ENCODE measurements at regions not wholly inside any gene's neighbourhood (a gene's known extent, or its start where the extent isn't known, plus 50 kb on each side); places are given as distances from the start of the nearest gene placed in this dataset.
"Not testable (repeated sequence)": the region's sequence is repeated elsewhere in the genome, so short reads cannot be mapped to it uniquely, and the experiment has no call there.

- no peak for DNase-seq
These were observed 76.1 kb upstream of the PDSS1 start for GRCh38 chr10:26621243-26621888.

DNA sequence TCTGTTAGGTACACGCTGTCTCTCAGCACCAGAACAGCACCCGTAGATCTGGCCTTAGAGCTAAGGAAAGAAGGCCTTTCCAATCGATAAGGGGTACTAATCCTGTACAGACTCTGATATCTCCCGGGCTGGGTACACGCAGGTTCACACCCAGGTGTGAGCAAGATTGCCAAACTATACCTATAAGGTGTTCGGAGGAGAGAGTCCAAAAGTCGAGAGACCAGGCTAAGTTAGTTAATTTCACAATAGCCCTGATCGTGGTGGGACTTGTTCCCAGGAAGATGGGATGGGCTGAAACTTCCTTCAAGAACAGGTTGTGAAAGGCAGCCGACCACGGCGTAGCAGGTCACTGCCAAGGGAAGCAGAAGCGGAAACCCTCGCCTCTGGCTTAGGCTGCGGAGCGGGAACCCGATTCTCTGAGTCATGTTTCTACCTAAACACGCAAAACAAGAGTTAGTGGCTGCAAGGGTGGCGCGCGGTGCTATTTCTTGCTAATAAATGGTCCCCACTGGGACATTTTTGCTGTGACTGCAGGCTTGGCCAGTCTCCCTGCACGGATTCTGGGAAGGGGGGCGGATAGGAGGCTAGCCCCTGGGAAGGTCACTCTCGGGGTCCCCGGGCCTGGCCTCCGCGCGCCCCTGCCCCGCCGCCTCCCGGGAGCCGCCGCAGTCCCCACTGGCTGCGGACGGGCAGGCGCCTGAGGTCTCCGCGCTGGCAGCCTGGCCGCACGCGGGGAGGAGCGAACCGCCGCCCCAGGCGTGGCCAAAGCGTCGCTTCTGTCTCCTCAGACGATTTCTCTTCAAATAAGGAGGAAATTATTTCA, 75.4 kb upstream of the PDSS1 start:
- peak; percentile 71 to 80 for DNase-seq

- no peak for DNase-seq
These were observed 74.6 kb upstream of the PDSS1 start for GRCh38 chr10:26622891-26623290.

DNA sequence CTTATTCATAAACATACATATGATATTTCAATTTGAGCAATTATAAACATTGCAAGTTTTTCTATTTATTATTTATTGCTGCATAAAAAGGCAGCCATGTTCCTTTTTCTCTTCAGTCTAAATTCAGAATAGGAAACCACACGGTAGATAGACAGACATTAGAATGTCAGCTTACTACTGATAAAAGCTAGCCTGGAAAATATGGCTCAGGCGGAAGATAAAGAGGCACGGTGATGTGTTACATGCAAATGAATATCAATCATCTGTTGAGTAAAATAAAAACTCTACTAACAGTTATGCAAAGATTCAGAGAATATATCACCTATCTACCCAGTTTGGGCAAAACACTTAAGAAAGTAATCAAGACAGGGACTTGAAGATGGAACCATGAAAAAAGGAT, 73.5 kb upstream of the PDSS1 start:
- no peak for DNase-seq

- DNase-seq, result no peak
These were observed 71.4 kb upstream of the PDSS1 start for GRCh38 chr10:26626066-26626465.

- DNase-seq, result peak; percentile 35 to 46
These were observed 70.2 kb upstream of the PDSS1 start for GRCh38 chr10:26627324-26627723.

GRCh38 chr10:26628395-26628794, 69.1 kb upstream of the PDSS1 start:
- peak; percentile 19 to 22 for DNase-seq

DNA sequence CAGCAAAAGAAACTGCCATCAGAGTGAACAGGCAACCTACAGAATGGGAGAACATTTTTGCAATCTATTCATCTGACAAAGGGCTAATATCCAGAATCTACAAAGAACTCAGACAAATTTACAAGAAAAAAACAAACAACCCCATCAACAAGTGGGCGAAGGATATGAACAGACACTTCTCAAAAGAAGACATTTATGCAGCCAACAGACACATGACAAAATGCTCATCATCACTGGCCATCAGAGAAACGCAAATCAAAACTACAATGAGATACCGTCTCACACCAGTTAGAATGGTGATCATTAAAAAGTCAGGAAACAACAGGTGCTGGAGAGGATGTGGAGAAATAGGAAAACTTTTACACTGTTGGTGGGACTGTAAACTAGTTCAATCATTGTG, 65.3 kb upstream of the PDSS1 start:
- not testable (repeated sequence) for DNase-seq

DNA sequence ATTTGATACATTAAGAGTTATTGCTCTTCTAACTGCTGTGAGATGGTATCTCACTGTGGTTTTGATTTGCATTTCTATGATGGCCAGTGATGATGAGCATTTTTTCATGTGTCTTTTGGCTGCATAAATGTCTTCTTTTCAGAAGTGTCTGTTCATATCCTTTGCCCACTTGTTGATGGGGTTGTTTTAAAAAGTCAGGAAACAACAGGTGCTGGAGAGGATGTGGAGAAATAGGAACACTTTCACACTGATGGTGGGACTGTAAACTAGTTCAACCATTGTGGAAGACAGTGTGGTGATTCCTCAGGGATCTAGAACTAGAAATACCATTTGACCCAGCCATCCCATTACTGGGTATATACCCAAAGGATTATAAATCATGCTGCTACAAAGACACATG, 63.4 kb upstream of the PDSS1 start:
- not testable (repeated sequence) for DNase-seq

DNA sequence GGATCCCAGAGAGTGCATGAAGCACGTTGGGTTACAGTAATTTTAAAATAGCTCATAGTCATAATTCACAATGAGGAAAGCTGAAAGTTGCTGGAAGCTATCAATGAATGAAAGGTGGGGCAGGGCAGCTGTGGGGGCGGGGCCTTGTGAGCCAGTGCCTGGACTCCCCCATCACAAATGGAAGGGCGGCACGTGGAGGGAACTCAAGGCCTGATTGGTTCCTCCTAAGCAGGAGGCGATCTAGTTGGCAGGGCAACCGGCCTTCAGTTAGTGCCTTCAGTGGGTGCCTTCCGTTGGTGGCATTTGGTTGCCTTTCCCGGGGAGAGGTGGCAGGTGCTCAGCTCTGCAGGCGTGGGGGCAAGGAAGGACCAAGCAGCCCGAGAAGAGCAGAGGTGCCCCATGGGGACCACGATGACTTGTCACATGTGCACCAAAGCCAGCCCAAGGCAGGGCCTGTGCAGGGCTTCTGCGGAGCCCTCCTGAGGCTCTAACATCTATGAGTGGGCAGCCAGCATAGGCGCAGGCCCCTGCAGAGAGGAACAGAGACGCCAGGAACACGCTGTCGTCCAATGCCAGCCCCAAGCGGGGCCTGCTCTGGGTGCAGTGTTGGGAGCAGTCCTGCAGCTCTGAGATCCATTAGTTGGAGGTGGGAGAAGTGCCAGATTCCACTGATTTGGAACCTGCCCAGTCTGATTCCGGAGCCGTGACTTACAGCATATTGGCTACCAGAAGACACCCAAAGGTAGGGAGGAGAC, 59.8 kb upstream of the PDSS1 start:
- DNase-seq, result no peak

DNA sequence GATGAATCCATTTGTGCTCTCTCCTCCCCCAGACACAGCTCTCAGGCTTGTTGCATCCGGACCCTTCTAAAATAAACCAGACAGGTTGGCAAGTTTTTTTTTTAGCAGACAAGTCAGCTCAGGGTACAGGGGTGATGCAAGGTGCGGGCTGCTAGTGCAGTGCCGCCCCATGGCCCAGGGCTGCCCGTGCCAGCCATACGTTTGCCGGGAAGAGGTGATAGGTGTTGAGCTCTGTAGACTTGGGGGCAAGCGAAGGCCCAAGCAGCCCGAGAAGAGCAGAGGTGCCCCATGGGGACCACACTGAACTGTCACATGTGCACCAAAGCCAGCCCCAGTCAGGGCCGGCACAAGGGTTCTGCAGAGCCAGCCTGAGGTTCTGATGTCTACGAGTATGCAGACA, 57.1 kb upstream of the PDSS1 start:
- DNase-seq, result no peak

DNA sequence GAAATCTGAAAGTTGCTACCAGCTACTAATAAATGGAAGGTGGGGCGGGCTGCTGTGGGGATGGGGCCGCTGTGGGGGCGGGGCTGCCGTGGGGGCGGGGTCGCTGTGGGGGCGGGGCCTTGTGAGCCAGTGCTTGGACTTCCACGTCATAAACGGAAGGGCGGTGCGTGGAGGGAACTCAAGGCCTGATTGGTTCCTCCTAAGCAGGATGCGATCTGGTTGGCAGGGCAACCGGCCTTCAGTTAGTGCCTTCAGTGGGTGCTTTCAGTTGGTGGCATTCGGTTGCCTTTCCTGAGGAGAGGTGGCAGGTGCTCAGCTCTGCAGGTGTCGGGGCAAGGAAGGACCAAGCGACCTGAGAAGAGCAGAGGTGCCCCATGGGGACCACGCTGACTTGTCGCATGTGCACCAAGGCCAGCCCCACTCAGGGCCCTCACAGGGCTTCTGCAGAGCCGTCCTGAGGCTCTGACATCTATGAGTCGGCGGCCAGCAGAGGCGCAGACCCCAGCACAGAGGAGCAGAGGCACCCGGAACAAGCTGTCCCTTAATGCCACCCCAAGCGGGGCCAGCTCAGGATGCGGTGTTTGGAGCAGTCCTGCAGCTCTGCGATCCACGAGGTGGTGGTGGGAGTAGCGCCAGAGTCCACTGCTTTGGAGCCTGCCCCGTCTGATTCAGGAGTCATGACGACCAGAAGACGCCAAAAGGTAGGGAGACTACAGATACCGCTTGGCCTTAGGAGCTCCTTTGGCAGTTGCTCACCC, 54.4 kb upstream of the PDSS1 start:
- no peak for DNase-seq

DNA sequence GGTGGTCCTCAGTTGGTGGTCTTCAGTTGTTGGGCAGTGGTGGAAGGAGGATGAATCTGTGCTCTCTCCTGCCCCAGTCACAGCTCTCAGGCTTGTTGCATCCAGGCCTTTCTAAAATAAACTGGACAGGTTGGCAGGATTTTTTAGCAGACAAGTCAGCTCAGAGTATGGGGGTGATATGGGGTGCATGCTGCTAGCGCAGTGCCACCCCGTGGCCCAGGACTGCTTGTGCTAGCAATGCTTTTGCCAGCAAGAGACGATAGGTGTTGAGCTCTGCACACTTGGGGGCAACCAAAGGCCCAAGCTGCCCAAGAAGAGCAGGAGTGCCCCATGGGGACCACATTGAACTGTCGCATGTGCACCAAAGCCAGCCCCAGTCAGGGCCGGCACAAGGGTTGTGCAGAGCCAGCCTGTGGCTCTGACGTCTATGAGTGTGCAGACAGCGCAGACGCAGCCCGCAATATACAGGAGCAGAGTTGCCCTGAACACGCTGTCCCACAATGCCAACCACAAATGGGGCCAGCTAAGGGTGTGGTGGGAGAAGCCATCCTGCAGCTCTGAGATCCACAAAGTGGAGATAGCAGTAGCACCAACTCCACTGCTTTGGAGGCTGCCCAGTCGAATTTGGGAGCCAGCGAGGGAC, 49.8 kb upstream of the PDSS1 start:
- no peak for DNase-seq
